HG02884 (cell line): ENCODE measurements at regions not wholly inside any gene's neighbourhood (a gene's known extent, or its start where the extent isn't known, plus 50 kb on each side); places are given as distances from the start of the nearest gene placed in this dataset.
"Not testable (repeated sequence)": the region's sequence is repeated elsewhere in the genome, so short reads cannot be mapped to it uniquely, and the experiment has no call there.

Experiments
- ATAC-seq: cut with Tn5 transposase; IDR thresholded peaks from one replicate; pipeline ENCODE4 v1.9.1; 2021; ENCODE audit warnings: mild to moderate bottlenecking, moderate library complexity; ENCODE audit not compliant: unreplicated experiment

DNA sequence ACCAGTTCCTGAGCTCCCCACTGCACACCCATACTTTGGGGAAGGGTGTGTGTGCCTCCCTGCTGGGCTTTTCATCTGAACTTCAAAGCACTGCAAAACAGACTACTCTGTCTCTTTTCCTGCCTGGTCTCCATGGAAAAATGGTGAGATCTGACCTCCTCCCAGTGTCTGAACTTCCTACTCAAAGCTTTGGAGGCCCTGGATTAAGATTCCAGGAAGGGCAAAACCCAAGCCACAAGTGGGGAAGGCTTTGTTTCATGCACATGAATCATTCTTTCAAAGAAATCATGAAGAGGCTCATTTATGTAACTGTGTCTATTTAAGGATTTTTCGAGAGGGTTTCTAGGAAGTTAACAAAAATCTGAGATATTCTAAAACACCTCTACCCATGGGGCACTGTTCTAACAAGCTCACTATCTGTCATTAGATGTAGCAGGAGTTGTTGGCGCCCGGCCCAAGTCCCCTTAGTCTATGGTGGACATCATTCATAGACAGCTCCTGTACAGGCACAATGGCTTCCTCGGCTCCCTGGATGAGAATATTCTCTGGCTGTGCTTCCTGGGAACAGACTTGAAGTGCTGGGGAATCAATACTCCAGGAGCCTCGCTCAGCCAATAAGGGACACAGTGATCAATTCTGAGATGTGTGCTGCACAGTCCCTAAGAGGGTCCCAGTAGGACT, 224.0 kb downstream of the KTN1 start:
- ATAC-seq: no peak

DNA sequence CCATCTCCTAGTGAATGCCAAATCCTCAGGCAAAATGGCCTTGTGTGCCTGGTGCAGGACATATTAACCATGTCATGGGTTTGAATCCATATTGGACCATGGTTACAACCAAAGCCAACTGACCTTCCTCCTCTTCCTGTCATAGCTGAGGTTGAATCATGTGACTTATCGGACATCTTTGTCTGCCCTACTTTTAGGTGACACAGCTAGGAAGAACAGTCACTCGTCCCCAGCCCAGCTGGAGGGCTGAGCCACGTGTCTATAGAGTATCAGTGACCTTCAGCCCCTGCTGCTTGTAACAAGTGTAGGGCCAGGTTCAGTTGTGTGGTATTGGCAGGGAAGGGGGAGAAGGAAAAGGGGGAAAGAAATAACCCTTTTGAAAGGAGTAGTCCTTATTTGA, 225.2 kb downstream of the KTN1 start:
- ATAC-seq: no peak

DNA sequence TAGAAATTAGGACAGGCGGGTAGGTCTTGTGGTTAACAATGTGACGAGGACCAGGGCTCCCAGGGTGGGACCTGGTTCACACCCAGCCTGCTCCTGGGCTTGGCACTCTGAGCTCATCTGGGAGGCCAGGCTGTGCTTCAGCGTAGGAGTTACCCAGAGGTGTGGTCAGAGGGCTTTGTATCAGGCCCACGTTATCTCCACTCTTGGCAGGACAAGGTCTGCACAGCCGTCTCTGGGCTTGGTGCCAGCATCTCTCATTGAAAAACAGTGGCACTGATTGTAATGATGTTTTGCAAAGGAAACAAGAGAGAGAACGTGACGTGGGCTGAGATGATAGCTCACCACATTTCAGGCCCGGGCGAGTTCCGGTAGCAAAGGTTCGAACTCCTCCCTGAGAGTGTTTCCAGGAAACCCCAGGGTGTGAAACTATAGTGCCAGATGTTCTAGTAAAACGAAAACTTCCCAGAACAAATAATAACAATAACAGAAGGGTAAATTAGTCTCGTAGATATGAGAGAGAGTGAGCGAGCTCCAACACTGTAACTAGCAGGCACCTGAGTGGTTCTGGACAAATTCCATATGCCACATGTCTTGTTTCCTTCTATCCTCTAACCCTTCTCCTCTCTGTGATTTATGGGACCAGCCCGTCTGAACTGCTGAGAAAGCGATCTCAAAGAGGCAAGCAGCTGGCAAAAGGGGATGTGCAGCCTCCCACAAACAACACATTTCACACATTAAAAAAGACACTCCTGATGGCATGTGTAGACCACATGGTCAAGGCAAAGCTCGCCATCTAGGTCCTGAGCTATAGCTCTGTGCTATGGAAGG, 227.3 kb downstream of the KTN1 start:
- no peak for ATAC-seq

DNA sequence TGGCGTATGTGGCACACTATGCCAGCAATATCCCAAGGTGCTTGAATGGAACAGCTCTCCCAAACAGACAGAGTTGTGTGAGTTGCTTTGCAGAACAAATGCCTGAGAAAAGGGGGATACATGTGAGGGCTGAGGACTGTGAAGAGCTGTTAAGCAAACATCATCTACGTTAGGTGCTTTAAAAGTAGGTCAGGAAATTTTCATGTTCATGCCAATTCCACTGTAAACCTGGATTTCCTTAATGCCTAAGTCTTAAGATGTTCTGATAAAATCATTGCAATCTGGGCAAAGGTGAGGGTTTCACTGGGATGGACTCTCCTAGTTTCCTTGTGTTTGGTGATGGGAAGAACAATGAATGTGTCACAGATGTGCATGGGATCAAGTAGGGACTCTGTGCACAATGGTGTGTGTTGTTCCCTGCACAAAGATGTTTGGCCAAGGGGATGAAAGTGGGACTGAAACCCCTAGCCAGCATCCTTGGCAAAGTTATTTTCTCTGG, 227.9 kb downstream of the KTN1 start:
- ATAC-seq: no peak

DNA sequence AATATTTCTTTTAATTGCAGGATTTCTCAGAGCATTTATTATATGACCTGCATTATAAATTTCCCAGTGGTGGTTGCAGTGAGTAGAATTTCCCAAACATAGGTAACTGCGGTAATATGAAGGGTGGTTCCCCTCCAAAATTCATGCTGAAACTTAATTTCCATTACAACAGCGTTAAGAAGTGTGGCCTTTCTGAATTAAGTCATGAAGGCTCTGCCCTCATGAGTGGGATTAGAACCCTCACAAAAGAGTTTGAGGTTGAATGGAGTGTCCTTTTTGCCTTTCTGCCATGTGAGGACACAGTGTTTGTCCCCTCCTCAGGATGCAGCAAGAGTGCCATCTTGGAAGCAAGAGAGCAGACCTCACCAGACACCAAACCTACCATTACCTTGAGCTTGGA, 233.6 kb downstream of the KTN1 start:
- no peak for ATAC-seq

DNA sequence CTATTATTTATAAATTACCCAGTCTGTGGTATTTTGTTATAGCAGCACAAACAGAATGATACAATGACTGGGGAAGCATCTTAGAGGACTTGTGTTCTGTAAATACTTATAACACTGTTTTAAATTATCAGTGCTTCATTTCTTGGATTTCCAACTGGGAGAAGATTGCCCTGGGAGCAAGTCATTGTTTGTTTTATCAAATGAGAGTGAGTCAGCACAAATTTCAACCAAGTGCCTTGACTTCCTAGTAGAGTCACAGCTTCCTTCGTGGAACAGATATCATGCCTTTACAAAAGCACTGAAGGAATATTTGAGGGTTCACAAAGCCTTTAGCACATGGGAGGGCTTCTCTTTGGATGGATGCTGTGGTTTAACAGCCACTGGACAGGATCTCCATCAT, 234.1 kb downstream of the KTN1 start:
- ATAC-seq: no peak

DNA sequence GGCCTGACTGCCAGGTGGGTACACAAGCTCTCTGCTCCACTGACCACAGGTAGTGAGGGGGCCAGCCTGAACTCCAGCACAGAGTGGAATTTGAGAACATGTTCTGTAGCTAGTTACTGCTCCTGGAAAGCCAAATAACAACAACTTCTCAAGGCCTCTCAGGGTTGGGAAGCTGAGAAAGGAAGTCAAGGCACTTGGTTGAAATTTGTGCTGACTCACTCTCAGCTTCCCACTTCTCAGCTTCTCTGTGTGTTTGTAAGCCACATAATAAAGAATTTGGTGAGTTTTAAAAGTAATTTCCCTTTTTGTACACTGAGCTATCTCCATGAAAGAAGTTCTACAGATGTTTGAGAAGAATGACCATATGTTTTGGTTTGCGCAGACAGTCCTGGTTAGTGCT, 234.9 kb downstream of the KTN1 start:
- ATAC-seq: no peak

DNA sequence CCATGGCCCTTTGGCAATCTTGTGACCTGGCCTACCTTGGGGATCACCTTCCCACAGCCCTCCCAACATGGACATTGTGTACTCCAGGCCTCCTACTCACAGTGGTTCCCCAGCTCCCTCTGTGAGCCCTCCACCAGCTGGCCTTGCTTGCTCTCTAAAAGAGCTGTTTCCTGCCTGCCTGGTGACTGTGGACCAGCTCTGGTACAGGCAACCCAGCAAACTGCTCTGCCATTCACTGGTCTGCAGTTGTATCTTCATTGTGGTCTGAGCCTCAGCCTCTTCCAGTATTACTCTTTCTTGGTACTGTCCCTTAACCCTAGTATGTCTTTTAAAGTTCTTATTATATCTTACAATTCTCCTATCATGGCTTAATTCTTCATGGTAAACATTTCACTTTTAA, 236.2 kb downstream of the KTN1 start:
- ATAC-seq: no peak

DNA sequence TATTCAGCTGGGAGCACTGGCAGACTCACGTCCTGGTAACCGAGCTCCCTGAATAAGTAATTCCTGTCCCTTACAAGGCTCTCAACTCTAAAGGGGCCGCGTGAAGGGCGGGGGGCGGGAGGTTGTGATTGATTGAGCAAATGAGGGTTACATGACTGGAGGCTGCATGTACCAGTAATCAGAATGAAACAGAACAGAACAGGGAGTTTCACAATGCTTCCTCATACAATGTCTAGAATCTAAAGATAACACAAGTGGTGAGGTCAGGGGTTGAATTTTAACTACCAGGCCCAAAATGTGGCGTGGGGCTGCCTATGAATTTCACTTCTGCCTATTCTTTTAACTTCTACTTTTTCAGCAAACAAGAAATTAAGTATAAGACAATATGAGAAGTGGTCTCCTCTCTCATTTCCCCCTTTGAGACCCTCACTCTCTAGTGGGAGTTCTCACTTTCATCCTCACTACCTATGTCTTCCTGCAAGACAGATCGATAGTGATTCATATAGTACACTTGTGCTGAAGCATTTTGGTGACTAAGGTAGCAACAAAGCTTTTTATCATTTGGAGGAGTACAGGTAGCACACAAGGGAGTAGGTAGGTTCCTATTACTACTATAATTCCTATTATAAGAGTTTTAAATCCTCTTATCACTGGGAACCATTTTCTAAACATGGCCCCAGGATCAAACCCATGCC, 239.8 kb downstream of the KTN1 start:
- ATAC-seq: peak; percentile 80

DNA sequence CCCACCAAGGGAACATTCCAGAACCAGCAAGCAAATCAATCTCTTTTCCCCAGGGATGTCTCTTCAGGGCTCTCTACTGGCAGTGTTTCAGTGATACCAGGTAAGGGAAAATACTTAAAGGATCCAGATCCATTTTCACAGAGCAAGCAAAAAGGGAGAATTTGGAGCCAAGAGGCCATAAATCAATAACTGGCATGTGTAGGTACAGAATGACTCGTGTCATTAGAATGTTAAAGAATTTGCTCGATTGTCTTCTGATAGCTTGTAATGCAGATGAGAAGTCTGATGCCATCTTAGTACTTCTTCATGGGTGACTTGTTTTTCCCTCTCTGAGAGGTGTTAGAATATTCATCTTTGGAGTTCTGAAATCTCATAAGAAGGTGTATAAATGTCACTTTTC, 242.9 kb downstream of the KTN1 start:
- ATAC-seq: no peak

DNA sequence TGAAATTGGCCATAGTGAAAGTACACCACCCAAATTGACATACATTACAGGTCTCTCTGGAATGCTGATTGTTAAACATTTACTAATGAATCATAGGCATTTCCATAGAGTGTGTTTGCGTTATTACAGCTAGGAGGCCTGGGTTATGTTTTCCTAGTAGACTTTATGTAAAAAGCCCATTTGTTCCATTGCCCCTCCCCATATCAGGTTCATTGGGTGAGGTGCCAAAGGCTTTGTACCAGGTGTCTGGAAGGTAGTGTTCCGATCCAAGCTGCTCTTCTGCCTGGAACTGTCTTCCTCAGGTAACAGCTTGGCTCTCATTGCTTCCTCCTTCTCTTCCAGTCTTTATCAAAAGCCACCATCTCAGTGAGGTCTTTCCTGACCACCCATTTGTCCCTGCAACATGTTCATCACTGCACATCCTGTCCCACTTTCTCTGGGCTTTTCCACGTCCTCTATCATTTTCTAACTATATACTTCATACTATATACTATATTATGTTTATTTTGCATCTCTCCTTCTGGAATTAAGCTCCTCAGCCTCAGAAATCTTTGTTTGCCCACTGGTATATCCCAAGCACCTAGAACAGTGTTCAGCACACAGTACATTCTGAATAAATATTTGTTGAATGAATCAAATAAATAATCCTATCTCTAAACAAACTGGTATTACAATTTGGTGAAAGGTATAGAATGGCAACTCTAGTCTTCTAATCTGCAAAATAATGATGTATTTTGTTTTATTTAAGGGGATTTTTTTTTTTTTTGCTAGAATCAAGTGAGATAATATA, 252.3 kb downstream of the KTN1 start:
- no peak for ATAC-seq

DNA sequence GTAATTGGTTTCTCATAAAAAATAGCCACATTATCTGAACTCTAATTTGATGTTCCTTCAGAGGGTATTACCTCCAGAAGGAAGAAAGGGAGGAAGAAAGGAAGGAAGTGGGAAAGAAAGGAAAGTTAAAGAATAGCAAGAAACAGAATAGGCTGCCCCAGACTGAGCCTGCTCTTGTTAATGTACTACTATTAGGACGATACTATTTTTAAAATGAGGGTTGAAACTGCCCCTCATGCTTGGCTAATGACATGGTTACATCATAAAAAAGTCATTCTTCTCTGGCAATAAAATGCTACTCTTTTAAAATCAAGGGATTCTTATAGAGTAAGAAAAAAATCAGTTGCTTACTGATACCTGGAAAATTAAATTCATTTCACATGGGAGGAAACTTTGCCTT, 253.0 kb downstream of the KTN1 start:
- ATAC-seq: no peak

DNA sequence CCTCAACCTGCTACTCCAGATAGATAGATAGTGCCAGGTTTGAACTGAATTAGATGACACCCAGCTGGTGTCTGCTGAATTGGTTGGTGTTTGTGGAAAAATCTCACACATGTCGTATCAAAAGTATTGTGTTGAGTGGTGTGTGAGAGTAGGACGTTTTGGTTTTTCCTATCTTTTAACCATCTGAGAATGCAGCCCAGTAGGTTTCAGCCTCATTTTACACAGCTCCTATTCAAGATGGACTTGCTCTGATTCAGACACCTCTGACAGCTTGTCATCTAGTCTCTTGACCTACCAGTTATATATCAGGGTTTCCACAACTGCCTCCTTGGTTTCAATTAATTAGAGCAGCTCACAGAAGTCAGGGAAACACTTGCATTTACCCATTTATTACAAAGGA, 254.4 kb downstream of the KTN1 start:
- no peak for ATAC-seq

DNA sequence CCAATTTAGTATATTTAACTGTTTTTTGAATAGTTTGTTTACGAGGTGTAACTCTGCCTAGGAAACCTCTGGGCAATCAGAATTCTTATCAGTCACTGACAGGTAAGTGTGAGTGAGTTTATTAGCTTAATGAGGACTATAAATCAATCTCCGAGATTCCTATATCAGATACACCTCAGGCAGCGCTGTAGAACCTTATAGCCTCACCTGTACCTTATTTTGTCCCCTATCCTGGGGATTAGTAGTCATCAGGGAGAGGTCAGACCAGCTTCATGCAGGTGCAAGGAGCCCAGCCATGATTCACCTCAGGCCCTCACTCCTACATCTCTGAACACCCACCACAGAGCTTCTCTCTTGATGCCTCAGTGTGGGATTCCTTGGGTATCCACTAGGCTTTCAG, 256.0 kb downstream of the KTN1 start:
- ATAC-seq: no peak

DNA sequence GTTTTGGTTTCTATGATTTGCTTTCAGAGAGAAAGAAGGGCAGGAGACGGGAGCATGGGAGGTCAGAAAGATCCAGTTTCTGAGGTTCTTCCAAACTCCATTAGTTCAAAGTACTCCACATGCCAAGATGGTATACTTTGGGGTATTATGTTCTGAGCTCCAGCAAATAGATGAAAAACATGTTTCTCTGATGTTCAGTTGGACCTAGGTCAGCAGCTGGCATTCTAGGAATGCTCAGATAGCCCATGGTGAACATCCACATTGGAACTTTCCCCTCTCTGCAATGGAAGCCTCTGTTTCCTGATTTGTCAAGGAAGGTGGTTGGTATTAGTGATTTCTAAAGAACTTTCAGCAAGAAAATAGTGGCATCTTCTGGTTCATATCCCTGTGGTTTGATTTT, 257.5 kb downstream of the KTN1 start:
- no peak for ATAC-seq

DNA sequence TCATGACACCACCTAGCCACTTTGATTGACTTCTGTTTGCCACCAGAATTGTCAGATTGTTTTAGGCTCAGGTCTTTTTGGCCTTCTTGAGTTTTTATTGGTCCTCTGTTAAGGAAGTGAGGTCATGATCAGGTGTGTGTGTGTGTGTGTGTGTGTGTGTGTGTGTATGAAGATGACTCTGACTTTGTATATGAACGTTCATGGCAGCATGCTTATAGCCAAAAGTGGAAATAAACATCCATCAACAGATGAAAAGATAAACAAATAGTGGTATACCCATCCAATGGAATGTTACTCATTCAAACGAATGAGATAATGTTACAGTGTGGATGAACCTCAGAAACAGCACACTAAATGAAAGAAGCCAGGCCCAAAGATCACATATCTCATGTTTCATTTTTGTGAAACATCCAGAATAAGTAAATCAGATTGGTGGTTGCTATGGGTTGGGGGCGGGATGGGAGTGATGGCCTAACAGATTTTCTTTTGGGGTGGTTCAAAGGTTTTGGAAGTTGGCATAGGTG, 258.6 kb downstream of the KTN1 start:
- ATAC-seq: no peak

DNA sequence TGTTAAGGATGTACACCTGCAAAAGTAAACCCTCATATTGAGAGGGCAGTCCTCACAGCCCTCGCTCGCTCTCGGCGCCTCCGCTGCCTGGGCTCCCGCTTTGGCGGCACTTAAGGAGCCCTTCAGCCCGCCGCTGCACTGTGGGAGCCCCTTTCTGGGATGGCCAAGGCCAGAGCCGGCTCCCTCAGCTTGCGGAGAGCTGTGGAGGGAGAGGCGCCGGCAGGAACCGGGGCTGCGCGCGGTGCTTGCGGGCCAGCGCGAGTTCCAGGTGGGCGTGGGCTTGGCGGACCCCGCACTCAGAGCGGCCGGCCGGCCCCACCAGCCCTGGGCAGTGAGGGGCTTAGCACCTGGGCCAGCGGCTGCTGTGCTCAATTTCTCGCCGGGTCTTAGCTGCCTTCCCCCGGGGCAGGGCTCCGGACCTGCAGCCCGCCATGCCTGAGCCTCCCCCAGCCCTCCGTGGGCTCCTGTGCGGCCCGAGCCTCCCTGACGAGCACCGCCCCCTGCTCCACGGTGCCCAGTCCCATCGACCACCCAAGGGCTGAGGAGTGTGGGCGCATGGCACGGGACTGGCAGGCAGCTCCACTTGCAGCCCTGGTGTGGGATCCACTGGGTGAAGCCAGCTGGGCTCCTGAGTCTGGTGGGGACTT, 259.4 kb downstream of the KTN1 start:
- not testable (repeated sequence) for ATAC-seq

DNA sequence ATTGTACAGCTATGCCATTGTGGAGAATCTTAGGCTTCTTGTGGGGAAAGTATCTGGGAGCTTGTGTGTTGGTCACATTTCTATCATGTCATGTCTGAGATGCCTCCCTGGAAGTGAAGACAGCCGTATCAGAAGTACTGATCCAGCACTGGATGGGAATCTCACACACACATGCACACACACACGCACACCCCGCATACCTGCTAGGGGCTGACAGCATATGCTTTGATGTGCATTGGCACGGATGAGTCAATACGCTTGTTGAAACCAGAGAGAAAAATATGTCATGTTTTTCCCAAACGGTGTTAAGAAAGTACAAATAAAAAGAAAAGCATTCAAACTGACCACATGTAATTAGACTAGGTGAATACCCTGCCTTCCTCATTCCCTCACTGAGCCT, 260.8 kb downstream of the KTN1 start:
- ATAC-seq: no peak

DNA sequence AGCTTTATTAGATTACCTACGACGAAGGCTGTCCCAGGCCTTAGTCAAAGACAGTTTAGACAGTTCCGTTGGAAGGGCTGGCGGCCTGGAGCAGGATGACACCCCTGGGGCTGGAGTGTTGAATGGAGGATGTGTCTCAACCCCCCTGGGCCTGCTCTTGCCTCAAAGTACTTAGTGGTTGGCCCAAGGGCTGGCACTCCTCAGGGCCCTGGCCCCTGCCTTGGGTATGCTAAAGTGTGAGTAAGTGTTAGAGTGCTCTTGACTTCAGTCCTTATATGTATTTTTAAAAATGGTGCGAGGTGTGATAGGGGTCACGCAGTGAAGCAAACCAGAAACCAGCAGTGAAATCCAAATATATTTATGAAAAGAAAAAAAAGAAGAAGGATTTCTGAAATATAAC, 261.6 kb downstream of the KTN1 start:
- no peak for ATAC-seq

DNA sequence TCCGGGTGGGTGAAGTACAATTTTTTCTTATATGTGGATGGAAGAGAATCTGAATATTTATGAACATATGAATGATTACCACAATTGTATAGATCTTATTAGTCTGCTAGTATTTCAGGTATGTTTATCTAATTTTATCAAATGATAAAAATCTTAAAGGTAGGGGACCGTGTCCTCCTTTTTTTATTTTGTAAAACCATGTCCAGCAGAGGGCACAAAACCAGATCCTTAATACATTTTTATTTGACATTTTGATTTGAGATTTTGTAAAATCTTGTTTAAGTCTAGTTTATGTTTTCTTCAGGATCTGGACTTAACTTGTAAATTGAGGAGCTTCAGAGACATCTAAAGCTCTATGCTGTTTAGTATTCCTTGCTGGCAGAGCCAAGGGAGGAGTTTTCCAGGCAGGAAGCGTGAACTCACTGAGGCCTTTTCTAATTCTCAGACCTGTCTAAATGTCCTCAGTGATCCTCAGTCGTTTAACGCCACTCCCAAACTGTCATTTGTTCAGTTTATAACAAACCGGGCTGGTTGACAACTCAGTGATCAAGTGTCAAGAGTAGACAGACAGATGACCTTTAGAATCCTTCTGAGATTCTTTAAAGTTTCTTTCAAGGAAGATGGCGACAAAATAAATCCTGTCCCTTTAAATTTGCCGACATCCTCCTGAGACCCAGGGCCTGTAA, 263.9 kb downstream of the KTN1 start:
- ATAC-seq: no peak
